Ammon's horn (tissue), 1 donor: ENCODE measurements at regions not wholly inside any gene's neighbourhood (a gene's known extent, or its start where the extent isn't known, plus 50 kb on each side); places are given as distances from the start of the nearest gene placed in this dataset.

ENCODE experiments used
- DNase-seq: peaks from one replicate; pipeline ENCODE4 v3.0.0-alpha.2; 2016; ENCODE audit warnings: low spot score

GRCh38 chr6:109295109-109295773 is 87.0 kb downstream of the CD164 start:
- DNase-seq, result no peak

GRCh38 chr6:109292983-109293586 is 89.2 kb downstream of the CD164 start:
- DNase-seq, result no peak

DNA sequence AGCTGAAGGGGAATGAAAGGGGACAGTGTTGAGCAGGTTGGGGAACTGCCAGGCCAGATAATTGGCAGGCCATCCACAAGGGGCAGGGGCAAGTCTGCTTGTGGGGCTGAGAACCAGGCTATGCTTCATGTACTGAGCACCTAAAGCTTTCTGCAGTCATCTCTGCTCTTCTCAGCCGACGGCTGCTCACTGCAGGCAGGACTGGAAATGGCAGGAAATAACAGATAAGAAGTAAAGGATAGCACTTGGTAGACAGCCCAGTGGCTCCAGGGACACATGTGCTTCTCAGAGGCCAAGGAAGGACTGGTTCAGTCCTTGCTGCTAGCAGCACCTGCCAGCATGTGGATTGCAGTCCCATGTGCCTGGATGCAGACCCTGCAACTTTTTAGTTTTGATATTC is 89.8 kb downstream of the CD164 start:
- no peak for DNase-seq

GRCh38 chr6:109291902-109292301 is 90.4 kb downstream of the CD164 start:
- DNase-seq, result no peak

GRCh38 chr6:109290143-109290931 is 91.9 kb downstream of the CD164 start:
- no peak for DNase-seq

DNA sequence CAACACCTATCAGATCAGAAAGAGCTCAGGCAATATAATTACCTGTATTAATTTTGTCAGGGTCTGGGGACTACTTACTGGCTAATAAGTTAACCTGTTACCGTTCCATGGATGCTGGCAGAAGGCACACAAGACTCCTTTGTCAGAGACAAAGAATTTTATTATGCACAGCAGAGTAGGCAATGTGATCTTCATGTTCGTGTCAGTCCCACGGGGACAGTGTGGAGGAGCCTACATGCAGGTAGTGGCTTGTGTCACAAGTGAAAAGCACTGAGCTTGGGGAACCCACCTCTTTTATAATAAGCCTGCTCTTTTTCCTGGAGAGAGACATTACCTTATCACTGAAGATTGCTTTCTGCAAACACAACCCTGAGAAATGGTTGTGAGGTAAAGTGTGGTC is 96.9 kb downstream of the CD164 start:
- no peak for DNase-seq

DNA sequence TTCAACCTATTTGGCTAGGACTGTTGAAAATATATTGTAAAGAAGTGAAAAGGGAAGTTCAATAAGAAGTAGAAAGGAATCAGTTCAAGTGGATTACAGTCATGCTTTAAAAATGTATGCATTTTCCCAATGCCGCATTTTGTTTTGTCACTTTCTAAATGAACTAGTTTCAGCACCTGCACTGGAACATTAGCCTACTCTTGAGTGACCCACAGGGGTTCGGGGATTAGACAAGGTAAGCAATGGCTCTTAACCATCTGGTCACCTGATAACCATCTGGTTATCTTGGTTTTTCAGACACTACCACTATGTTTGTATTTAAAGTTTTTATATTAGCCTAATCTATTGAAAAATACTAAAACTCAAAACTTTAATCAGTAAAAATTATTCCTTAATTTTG is 97.6 kb downstream of the CD164 start:
- DNase-seq, result no peak

- no peak for DNase-seq
These were observed 99.5 kb downstream of the CD164 start for GRCh38 chr6:109282756-109283155.

GRCh38 chr6:109279628-109280027 is 102.6 kb downstream of the CD164 start:
- DNase-seq, result no peak

GRCh38 chr6:109271622-109272021 is 110.6 kb downstream of the CD164 start:
- no peak for DNase-seq

- DNase-seq, result no peak
These were observed 112.2 kb downstream of the CD164 start for GRCh38 chr6:109269953-109270517.

DNA sequence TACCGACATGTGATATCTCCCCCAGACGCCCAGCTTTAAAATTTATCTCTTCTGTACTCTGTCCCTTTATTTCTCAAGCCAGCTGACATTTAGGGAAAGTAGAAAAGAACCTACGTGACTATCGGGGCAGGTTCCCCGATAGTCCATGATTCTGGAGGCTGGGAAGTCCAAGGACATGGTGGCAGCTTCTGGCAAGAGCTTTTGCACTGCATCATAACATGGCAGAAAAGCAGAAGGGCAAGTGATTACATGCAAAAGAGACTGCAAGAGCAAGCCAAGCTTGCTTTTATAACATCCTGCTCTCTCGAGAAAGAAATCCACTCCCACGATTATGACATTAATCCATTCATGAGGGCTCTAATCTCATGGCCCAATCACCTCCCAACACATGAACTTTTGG is 113.2 kb downstream of the CD164 start:
- no peak for DNase-seq

DNA sequence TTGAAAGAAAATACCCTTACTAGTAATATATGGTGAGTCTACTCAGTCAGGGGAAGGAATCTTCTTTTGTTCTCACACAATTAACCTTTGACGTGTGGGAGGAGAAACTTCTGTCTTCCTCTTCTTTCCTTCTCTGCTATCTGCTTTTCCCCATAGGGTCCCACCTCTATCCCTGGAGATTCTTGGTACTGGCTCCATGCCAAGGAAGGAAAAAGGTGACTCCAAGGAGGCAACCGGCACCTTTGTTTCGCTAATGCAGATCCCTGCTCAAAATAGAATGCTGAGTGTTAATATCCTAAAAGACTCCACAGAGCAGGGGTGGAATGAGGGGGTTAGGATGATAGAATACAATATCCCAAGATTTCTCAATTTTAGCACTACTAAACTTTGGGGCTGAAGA is 116.7 kb downstream of the CD164 start:
- DNase-seq, result no peak

DNA sequence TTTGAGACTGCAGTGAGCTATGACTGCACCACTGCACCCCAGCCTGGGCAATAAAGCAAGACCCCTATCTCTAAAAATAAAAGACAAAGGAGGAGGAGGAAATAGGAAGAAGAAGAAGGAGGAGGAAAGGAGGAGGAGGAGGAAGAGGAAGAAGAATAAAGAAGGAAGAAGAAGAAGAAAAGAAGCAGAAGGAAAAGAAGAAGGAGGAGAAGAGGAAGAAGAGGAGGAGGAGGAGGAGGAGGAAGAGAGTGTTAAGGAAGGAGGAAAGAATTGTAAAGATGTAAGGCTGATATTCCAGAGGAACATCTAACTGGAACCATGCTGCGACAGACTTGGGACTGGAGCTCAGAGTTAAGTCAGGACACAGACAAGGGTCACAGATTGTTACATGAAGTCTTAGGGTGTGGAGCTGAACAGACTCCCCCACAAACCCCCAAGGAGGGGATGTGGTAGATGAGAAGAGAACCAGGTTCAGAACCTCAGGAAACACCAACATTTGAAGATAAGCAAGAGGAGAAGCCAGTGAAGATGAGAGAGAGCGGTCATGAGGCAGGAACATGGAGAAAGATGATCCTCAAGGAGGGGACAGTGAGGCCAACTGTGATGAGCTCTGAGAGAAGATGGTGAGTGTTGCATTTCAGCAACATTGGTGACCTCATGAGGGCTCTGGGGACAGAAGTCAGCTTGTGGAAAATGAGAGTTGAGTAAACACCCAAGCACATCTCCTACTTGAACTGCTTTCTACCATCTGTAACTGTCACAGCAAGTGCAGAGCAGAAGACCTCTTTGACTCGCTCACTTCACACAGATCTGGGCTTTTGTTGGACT is 118.2 kb downstream of the CD164 start:
- DNase-seq, result no peak

DNA sequence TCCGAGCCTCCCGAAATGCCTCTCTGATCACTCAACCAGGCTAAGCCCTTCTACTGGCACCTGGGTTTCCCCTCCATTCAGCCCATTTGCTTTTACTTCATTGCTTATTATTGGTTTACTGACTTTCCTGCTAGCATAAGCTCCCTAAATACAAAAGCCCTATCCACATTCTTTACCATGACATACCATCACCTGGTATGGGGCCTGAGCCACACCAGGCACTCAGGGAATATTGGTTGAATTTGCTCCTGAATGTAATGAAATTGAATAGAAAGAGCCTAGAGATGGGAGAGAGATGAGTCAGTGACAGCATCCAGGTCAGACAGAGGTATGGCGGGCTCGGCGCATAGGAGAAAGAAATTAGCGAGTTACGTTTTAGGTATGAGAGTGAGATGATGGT is 120.0 kb downstream of the CD164 start:
- no peak for DNase-seq

GRCh38 chr6:109261811-109262210 is 120.5 kb downstream of the CD164 start:
- DNase-seq, result no peak

DNA sequence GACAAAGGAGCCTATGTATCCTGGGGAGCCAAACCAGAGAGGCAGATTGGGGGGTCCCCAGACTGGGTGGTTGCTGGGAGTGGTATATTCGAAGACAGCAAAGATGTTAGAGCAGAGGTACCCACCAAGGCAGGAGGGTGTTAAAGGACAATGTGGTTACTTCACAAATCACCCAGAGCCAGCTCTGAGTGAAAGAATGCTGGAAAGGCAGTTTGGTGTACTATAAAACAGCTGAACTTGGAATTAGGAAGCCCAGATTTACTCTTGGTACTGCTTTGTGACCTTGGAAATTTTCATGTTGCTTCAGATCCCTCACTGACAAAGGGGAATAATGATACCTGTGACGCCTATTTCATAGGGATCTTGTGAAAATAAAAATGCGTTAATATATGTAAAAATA is 121.6 kb downstream of the CD164 start:
- DNase-seq, result no peak

DNA sequence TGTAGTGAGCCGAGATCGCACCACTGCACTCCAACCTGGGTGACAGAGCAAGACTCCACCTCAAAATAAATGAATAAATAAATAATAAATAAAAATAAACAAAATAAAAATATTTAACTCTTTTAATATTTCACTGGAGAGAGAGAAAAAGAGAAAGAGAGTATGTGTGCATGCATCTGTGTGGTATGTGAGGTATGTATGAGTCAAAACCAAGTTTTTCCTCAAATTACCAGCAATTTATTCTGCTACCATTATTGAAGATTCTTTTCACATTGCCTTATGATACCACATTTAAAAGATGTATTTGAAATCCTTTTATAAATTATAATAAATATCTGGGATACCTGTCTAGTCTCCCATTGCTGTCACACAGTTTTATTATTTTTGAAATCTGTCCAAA is 122.1 kb downstream of the CD164 start:
- no peak for DNase-seq

DNA sequence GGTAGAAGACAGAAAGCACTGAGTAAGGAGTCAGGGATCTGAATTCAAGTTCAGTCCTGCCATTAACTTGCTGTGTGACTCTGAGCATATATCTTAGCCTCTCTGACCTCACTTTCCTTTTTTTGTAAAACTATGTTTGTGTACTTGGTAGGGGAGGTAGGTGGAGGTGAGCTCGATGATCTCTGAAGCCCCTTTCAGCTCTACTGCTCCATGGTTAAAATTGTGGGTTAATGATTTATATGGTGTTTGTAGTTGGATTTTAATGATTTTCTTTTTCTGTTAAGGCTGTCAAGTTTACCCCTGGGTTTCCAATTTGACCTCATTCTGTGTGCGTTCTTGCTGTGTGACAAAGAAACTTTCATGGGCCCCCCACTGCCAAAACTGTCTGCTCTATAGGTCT is 124.1 kb downstream of the CD164 start:
- no peak for DNase-seq

- no peak for DNase-seq
These were observed 124.8 kb downstream of the CD164 start for GRCh38 chr6:109257494-109257893.

GRCh38 chr6:109255946-109256640 is 126.2 kb downstream of the CD164 start:
- DNase-seq, result no peak

DNA sequence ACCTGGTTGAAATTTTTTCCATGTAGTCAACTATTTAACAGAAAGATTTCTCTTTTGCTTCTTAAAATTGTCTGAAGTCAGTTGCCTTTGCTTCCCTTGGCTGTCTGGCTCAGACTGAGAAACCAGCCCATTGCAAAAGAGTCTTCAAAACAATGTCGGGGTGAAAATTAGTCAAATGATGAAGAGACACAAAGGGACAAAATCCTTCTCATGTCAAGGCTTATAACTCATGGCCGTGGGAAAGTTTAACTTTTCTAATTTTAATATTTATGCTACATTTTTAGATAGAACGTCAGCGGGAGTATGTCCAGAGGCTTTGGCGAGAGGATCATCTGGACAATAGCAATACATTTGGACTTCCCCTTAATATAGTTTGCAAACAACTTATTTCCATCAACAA is 127.2 kb downstream of the CD164 start:
- DNase-seq, result no peak
